NCI-H128 (cell line): ENCODE measurements at regions not wholly inside any gene's neighbourhood (a gene's known extent, or its start where the extent isn't known, plus 50 kb on each side); places are given as distances from the start of the nearest gene placed in this dataset.
"Not testable (repeated sequence)": the region's sequence is repeated elsewhere in the genome, so short reads cannot be mapped to it uniquely, and the experiment has no call there.

Source experiments
- DNase-seq: peaks from one replicate; lab custom pipeline; 2025; ENCODE audit not compliant: unreplicated experiment; lab: John Stamatoyannopoulos, UW

DNA sequence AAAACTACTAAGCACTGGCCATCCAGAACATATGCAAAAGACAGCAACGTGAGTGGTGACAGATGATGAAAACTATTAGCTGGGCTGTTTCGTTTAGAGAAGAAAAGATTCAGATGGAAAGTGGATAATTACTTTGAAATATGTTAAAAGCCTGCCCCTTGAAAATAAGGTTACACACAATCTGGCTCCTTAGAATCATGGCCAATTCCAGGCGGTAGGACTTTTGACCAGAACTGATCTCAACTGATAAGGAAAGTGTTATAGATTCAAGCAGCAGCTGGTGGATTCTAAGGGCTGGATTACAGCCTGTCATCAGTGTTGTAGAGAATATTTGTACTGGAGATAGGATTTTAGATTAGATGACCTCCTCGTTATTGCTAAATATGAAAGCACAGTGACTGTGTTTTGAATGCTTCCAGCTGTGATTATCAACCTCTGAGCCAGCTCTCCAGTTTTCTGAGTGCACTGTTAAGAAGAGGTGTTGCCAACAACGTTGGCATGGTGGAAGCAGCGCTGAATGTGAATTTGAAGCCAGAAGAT lies 75.1 kb downstream of the KBTBD2 start:
- not testable (repeated sequence) for DNase-seq

DNA sequence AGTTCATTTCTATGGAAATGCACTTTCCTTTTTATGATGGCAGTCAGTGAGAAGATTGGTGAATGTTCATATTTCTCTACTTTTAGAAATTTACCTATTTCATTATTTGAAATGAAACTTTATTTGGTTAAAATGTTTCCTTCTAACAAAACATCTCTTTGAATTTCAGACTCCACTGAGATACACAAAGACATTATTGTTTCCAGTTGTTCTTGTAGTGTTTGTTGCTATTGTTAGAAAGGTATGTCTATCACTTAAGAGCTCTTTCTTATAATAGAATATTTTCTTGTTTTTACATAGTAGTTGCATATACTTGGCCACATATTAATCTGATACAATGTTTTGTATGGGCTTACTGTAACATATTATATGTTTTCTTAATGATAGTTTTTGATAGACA lies 76.8 kb downstream of the KBTBD2 start:
- not testable (repeated sequence) for DNase-seq

DNA sequence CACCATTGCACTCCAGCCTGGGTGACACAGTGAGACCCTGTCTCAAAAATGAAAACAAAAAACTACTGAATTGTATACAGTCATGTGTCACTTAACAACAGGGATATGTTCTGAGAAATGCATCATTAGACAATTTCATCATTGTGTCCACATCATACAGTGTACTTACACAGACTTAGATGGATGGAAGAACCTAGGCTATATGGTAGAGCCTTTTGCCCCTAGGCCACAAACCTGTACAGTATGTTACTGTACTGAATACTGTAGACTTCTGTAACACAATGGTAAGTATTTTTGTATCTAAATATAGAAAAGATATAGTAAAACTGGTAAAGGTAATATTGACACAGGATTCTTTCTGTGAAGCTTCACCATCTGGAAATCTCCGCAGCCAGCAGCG lies 81.7 kb downstream of the KBTBD2 start:
- DNase-seq = no peak

- DNase-seq = no peak
Observed at GRCh38 chr7:32809347-32809746, 82.2 kb downstream of the KBTBD2 start.

- no peak for DNase-seq
Observed at GRCh38 chr7:32803406-32804141, 88.0 kb downstream of the KBTBD2 start.

GRCh38 chr7:32802305-32802910 lies 89.2 kb downstream of the KBTBD2 start:
- no peak for DNase-seq

- not testable (repeated sequence) for DNase-seq
Observed at GRCh38 chr7:32793053-32793452, 98.5 kb downstream of the KBTBD2 start.

DNA sequence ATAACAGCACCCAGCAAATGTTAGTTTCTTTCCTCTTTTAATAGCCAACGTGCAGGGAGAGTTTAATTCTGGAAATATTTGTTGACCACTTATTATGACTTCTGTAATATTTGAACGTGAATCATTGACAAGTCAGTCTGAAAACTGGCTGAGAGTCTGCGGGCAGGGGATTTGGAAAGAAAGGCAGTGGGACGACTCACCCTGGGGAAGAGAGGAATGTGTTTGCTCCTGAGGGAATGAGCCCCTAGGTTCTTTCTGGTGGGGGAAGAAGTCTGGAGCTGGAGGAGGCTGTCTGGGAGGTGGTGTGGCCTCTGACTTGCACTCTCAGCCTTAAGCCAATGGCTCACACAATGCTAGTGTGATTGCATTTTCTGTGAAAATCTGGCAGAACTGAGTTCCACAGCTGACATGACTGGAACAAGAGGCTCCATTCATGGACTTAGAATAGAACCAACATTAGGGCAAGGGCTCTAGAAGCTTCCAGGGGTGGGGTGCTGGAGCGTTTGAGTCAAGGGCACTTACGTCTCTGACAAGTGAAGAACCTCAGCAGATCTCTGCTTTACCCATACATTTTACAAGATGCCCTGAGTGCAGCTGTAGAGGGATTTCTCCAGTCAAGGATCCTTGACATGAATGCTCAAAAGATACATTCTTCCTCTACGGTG lies 100.7 kb downstream of the KBTBD2 start:
- DNase-seq = not testable (repeated sequence)

GRCh38 chr7:32789266-32789665 lies 102.3 kb downstream of the KBTBD2 start:
- not testable (repeated sequence) for DNase-seq

DNA sequence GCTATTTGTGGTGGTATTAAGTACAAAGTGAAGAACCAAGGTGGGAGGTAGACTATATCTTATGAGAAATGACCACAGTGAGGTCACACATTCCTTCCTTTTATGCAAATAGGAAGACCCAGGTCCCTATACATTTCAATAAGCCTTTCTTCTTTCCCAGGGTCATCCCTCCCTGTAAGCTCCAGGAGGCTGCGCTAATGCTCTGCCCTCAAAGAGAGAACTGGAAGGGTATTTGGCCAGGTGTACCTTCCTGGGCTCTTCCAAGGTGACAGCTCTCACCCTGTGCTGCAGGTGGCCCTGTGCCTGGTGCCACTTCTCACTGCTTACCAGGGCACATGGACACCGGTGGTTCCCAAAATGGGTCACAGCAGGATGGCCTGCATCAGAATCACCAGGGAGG lies 103.4 kb downstream of the KBTBD2 start:
- not testable (repeated sequence) for DNase-seq

- not testable (repeated sequence) for DNase-seq
Observed at GRCh38 chr7:32785365-32785944, 106.1 kb downstream of the KBTBD2 start.

DNA sequence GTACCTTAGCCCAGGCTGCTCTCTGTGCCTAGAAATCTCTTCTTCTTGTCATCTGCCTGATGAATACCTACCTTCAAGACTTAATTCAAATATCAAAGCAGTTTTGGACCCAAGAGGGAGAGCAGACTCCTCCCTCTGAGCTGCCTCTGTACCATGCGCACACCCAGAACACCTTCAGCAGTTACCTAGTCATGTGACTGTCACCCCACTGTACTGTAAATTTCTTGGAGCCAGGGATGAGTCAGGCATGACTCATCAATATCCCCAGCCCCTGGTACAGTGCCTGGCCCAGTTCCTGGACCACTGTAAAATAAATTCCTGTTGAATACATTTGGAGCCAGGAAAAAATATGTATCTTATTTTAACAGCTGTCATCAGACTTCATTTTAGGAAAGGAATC lies 111.7 kb downstream of the KBTBD2 start:
- not testable (repeated sequence) for DNase-seq

DNA sequence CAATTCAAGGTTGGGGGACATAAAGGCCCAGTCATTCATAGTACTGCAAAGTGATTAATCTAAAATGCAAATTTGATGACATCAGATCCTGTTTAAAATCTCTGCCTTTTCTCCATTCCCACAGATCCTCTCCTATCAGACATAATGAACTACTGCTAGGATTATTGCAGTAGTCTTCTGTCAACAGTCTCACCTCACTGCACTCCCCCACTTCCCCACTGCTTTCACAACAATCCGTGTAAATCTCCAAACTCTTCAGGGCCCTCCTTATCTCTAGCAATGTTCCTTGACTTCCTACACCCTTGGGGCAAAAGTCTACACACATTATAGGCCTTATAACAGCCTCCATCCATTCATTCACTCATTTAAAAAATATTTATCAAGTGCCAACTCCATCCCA lies 112.4 kb downstream of the KBTBD2 start:
- DNase-seq = no peak

GRCh38 chr7:32777041-32777666 lies 114.4 kb downstream of the KBTBD2 start:
- not testable (repeated sequence) for DNase-seq

DNA sequence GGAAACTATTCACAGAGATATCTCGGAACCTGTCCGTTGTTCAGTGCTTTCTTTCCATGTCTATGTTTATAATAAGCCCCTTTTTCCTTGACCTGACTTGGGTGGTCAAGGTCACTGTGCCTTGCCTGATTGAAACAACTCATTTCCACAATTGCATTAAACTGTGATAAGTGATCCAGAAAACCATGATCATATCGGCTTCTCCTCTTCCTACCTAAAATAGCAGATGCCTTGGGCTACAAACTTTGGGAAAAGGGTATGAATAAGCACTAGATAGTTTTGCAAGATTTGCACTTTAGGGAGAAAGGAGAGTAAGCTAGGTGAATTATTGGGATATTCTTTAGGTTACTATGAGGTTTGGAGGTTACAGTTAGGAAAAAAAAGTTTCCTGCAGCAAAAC lies 115.2 kb downstream of the KBTBD2 start:
- DNase-seq = not testable (repeated sequence)

DNA sequence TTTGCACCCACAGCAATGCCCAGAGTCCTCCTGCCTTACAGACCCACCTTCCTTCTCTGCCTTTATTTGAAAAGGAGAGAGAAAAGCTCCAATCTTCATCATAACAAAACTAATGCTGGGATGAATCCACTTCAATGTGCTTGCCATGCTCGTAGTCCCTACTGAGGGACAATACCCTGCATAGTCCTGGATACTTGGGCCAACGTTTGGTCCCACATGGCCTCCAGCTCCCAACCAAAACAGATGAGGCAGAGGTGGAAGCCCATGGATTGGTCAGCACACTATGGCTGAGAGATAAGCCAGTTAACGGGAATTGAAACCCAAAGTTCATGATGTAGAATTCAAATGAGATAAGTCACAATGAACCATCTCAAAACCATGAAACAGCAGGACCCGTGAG lies 115.8 kb downstream of the KBTBD2 start:
- not testable (repeated sequence) for DNase-seq

GRCh38 chr7:32774541-32774951 lies 117.0 kb downstream of the KBTBD2 start:
- DNase-seq = no peak

- DNase-seq = not testable (repeated sequence)
Observed at GRCh38 chr7:32768866-32769510, 122.6 kb downstream of the KBTBD2 start.

DNA sequence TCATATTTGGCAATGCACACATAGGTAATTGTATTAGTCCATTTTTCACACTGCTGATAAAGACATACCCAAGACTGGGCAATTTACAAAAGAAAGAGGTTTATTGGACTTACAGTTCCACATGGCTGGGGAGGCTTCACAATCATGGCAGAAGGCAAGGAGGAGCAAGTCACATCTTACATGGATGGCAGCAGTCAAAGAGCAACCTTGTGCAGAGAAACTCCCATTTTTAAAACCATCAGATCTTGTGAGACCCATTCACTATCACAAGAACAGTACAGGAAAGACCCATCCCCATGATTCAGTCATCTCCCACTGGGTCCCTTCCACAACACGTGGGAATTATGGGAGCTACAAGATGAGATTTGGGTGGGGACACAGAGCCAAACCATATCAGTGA lies 123.2 kb downstream of the KBTBD2 start:
- not testable (repeated sequence) for DNase-seq

GRCh38 chr7:32765649-32766251 lies 125.8 kb downstream of the KBTBD2 start:
- not testable (repeated sequence) for DNase-seq
